Endothelial cell of umbilical vein (primary cell): ENCODE measurements at regions not wholly inside any gene's neighbourhood (a gene's known extent, or its start where the extent isn't known, plus 50 kb on each side); places are given as distances from the start of the nearest gene placed in this dataset.
"Not testable (repeated sequence)": the region's sequence is repeated elsewhere in the genome, so short reads cannot be mapped to it uniquely, and the experiment has no call there.

Source experiments
- BruUV-seq: library from RNA; stranded (reverse); fragments of 400-500 nt; replicated peaks from 2 replicates; lab custom pipeline; 2021; lab: Mats Ljungman, UMichigan
- CTCF ChIA-PET: fragments of 300-600, 350-600 bp; sonication (Branson Sonifier 250); formaldehyde crosslinking; loops from one replicate; lab custom pipeline; 2021; ENCODE audit warnings: antibody characterized with exemption, inconsistent platforms; lab: Charles Lee
- POLR2A ChIA-PET: fragments of 300-600, 350-600 bp; sonication (Branson Sonifier 250); formaldehyde crosslinking; loops from one replicate; lab custom pipeline; 2021; ENCODE audit warnings: antibody characterized with exemption, inconsistent platforms; lab: Charles Lee
- DNase-seq: peaks from one replicate; pipeline ENCODE4 v3.0.0-alpha.2; 2011; ENCODE audit warnings: low read depth, low spot score
- FAIRE-seq: peaks from 2 replicates; lab custom pipeline; 2011; peaks lifted over from hg19 to GRCh38; lab: Jason Lieb, UNC
- H2AFZ ChIP-seq: 2 replicates; pipeline ENCODE4 v1.6.0; 2012; ENCODE audit warnings: low read depth, low read length, control low read depth, inconsistent platforms
- H3K27ac ChIP-seq: 2 replicates; pipeline ENCODE4 v1.5.1; 2011; ENCODE audit warnings: low read depth, mild to moderate bottlenecking, control low read depth, low read length, moderate library complexity; ENCODE audit not compliant: insufficient read depth
- H3K27me3 ChIP-seq, 2 experiments: 2 replicates each; pipeline versions ENCODE4 v1.6.0 to v1.6.1; 2011; ENCODE audit warnings: low read length in 2 of 2, mixed read lengths in 1 of 2; ENCODE audit not compliant: control insufficient read depth in 2 of 2, insufficient read depth in 2 of 2
- H3K36me3 ChIP-seq, 2 experiments: 2 replicates in 1 of 2; 3 replicates in 1 of 2; pipeline ENCODE4 v1.5.1; 2011; ENCODE audit warnings: low read length in 2 of 2, mild to moderate bottlenecking in 1 of 2, moderate library complexity in 1 of 2; ENCODE audit not compliant: control insufficient read depth in 2 of 2, insufficient read depth in 2 of 2; ENCODE audit errors: extremely low read depth in 1 of 2
- H3K4me1 ChIP-seq: 3 replicates; pipeline ENCODE4 v1.5.1; 2011; ENCODE audit warnings: mild to moderate bottlenecking, low read length; ENCODE audit not compliant: control insufficient read depth, insufficient read depth; ENCODE audit errors: extremely low read depth
- H3K4me2 ChIP-seq: 2 replicates; pipeline ENCODE4 v1.6.1; 2011; ENCODE audit warnings: low read length, control low read depth, mixed read lengths; ENCODE audit not compliant: insufficient read depth
- H3K4me3 ChIP-seq, 3 experiments: fragments of 200-600 bp in 1 of 3; sonication (generic), shearing (Covaris generic) in 1 of 3; replicated peaks in 1 of 3; 2 replicates each; pipeline ENCODE4 v1.5.1; 2011 to 2016; ENCODE audit warnings: control low read depth in 3 of 3, low read length in 3 of 3, mild to moderate bottlenecking in 2 of 3, inconsistent platforms in 1 of 3, low read depth in 1 of 3, moderate library complexity in 1 of 3; ENCODE audit not compliant: insufficient read depth in 1 of 3
- H3K79me2 ChIP-seq: 2 replicates; pipeline ENCODE4 v1.6.0; 2012; ENCODE audit warnings: low read length, inconsistent platforms; ENCODE audit not compliant: control insufficient read depth, insufficient read depth
- H3K9ac ChIP-seq: replicated peaks from 2 replicates; pipeline ENCODE3; 2011; ENCODE audit warnings: low read length, control low read depth; ENCODE audit not compliant: insufficient read depth; ENCODE audit errors: extremely low read depth
- H3K9me1 ChIP-seq: replicated peaks from 3 replicates; pipeline ENCODE4 v1.6.0; 2011; ENCODE audit warnings: mild to moderate bottlenecking, low read length; ENCODE audit not compliant: control insufficient read depth, insufficient read depth; ENCODE audit errors: extremely low read depth
- H3K9me3 ChIP-seq: replicated peaks from 2 replicates; pipeline ENCODE4 v1.5.1; 2012; ENCODE audit warnings: low read length, inconsistent platforms; ENCODE audit not compliant: control insufficient read depth, insufficient read depth
- H4K20me1 ChIP-seq: replicated peaks from 2 replicates; pipeline ENCODE3; 2011; ENCODE audit warnings: mild to moderate bottlenecking, low read length; ENCODE audit not compliant: control insufficient read depth, insufficient read depth; ENCODE audit errors: extremely low read depth
- GATA2 ChIP-seq: IDR thresholded peaks from 2 replicates; pipeline ENCODE4 v1.7.0; 2011; ENCODE audit warnings: low read depth, mild to moderate bottlenecking, moderate library complexity, mixed read lengths, low read length; ENCODE audit not compliant: insufficient read length, insufficient read depth
- JUN ChIP-seq: IDR thresholded peaks from 2 replicates; pipeline ENCODE4 v1.6.1; 2011; ENCODE audit warnings: borderline replicate concordance, low read depth; ENCODE audit not compliant: insufficient read length, insufficient read depth
- POLR2AphosphoS5 ChIP-seq: IDR thresholded peaks from 2 replicates; pipeline ENCODE4 v1.6.1; 2012; ENCODE audit warnings: low read depth, mild to moderate bottlenecking, control low read depth, low read length, moderate library complexity; ENCODE audit not compliant: insufficient read depth
- dilution Hi-C: fragments of 300-500 bp; cut with MboI; formaldehyde crosslinking; loops from one replicate; pipeline ENCODE4 v1.15.0; 2019; ENCODE audit warnings: low sequenced_read_pairs; ENCODE audit not compliant: extremely low pct_ligation_motif_present
- intact Hi-C: fragments of 100-400 bp; cut with micrococcal nuclease; formaldehyde crosslinking; loops from one replicate; pipeline ENCODE4 v1.10.0; 2022

DNA sequence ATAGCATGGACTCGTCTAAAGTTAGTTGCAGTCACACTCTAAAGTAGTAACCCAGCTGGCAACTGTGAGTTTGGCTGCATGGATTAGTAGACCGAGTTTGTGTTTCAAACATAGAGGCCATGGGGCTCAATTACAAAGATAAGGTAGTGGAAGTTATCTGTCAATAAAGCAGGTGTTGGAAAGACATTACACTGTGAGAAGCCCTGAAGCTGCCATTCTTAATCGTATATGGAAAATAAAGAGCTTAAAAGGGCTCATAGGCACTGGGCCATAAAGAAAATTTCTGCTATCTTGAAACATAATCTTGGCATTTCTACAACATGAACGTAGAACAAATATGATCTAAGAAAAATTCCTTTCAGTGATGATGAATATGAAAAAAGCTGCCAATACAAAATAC, 837.7 kb downstream of the REEP3 start:
- Histone ChIP-seq H3K9ac (no peak overlapping the region), H3K4me1 (no peaks in the 10 kb centered on the region), H3K9me3 (no peaks in the 10 kb centered on the region), H3K27ac (no peak overlapping the region), H4K20me1 (no peaks in the 10 kb centered on the region), H3K4me2 (no peak overlapping the region), H2AFZ (no peak overlapping the region), H3K27me3 (no peaks in the 10 kb centered on the region), H3K36me3 (no peaks in the 10 kb centered on the region), H3K9me1 (no peaks in the 10 kb centered on the region), H3K79me2 (no peaks in the 10 kb centered on the region), H3K4me3 (no peak overlapping the region)
- DNase-seq (no peak), FAIRE-seq (no peak)
- TF ChIP-seq JUN (no peak), GATA2 (no peak), POLR2AphosphoS5 (no peak)
- no TSS peak for BruUV-seq
- intact Hi-C loops: no loop called here
- dilution Hi-C loops: no loop called here
- POLR2A ChIA-PET: no interaction called here
- CTCF ChIA-PET: no interaction called here

DNA sequence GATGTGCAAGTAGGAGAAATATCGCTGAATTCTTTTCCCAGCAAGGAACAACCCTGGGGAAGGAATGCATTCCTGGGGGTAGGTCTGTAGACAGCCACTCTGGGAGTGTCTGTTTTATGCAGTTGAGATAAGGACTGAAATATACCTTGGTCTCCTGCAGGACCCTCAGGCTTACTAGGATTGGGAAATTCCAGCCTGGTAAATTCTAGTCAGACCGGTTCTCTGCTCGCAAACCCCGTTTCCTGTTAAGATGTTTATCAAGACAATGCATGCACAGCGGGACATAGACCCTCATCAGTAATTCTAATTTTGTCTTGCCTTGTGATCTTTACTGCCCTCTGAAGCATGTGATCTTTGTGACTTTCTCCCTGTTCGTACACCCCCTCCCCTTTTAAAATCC, 839.0 kb downstream of the REEP3 start:
- H3K36me3 ChIP-seq, H3K4me3 ChIP-seq, H4K20me1 ChIP-seq, POLR2A ChIA-PET, H3K4me1 ChIP-seq, H3K4me2 ChIP-seq, intact Hi-C loops, H3K9me3 ChIP-seq, H3K9me1 ChIP-seq, dilution Hi-C loops, H3K79me2 ChIP-seq, FAIRE-seq, CTCF ChIA-PET, H3K27me3 ChIP-seq, H3K9ac ChIP-seq, BruUV-seq, DNase-seq, H3K27ac ChIP-seq, H2AFZ ChIP-seq: not testable (repeated sequence)
